GM18519 (cell line): ENCODE measurements at regions not wholly inside any gene's neighbourhood (a gene's known extent, or its start where the extent isn't known, plus 50 kb on each side); places are given as distances from the start of the nearest gene placed in this dataset.
"Not testable (repeated sequence)": the region's sequence is repeated elsewhere in the genome, so short reads cannot be mapped to it uniquely, and the experiment has no call there.

ENCODE experiments used
- ATAC-seq: cut with Tn5 transposase; IDR thresholded peaks from one replicate; pipeline ENCODE4 v1.9.1; 2021; ENCODE audit warnings: mild to moderate bottlenecking, moderate library complexity; ENCODE audit not compliant: unreplicated experiment, low FRiP score

- ATAC-seq, result no peak
These were observed 50.8 kb upstream of the SEL1L start for GRCh38 chr14:81584495-81584894.

DNA sequence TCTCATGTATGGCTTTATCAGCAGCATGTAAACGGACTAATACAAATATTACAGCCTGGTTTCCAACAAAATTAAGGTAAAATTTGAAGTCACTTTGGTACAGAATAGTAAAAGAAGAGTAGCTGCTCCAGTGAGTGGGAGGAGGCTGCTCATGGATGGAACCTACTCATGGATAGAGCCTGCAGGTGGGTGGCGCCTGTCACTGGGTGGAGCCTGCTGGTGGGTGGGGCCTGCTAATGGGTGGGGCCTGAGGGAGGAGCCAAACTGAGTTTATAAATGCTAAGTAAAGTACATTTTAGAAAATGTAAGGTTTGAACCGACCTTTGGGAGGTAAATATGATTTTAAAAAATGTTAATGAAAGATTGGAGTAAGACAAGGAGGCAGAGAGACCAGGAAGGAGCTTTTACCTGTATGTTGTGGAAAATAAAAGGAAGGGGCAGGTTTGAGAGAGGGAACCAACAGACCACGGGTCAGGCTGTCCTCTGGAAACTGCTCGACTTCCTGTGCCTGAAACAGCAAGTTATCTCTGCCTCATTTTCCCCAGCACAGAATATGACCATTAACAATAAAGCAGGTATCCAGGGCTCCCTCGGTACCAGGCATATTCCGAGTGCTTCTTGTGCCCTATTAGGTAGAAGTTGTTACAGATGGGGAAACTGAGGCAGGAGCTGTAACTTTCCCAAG, 55.9 kb upstream of the SEL1L start:
- ATAC-seq, result no peak

DNA sequence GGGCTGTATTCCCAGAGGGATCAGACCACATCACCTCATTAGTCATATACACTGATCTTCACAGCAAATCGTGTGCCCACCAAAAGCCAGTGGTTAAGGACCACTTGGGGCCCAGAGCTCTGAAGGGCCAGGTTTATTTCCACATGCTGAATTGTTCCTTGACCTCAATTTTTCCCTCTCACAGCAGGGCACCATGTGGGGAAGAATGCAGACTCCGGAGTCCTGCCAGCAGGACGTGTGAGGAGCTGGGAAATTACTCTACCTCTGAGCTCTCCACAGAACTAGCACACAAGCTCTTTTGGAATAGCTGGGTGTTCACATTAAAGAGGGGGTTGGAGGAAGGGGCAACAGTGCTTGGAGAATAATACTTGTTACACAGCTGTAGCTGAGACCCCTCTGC, 57.6 kb upstream of the SEL1L start:
- no peak for ATAC-seq

- no peak for ATAC-seq
These were observed 60.4 kb upstream of the SEL1L start for GRCh38 chr14:81594012-81594411.

GRCh38 chr14:81605660-81606059, 72.0 kb upstream of the SEL1L start:
- no peak for ATAC-seq

- no peak for ATAC-seq
These were observed 79.8 kb upstream of the SEL1L start for GRCh38 chr14:81613341-81614045.

DNA sequence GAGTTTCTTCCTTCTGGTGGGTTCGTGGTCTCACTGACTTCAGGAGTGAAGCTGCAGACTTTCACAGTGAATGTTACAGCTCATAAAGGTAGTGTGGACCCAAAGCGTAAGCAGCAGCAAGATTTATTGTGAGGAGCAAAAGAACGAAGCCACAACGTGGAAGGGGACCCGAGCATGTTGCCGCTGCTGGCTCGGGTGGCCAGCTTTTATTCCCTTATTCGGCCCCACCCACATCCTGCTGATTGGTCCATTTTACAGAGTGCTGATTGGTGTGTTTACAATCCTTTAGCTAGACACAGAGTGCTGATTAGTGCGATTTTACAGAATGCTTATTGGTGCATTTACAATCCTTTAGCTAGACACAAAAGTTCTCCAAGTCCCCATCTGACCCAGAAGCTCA, 80.6 kb upstream of the SEL1L start:
- ATAC-seq, result not testable (repeated sequence)

- ATAC-seq, result no peak
These were observed 85.0 kb upstream of the SEL1L start for GRCh38 chr14:81618695-81619094.

- no peak for ATAC-seq
These were observed 86.2 kb upstream of the SEL1L start for GRCh38 chr14:81619816-81620215.

GRCh38 chr14:81623771-81624396, 90.2 kb upstream of the SEL1L start:
- ATAC-seq, result not testable (repeated sequence)

GRCh38 chr14:81625343-81625742, 91.7 kb upstream of the SEL1L start:
- no peak for ATAC-seq

- ATAC-seq, result no peak
These were observed 98.5 kb upstream of the SEL1L start for GRCh38 chr14:81632157-81632556.

DNA sequence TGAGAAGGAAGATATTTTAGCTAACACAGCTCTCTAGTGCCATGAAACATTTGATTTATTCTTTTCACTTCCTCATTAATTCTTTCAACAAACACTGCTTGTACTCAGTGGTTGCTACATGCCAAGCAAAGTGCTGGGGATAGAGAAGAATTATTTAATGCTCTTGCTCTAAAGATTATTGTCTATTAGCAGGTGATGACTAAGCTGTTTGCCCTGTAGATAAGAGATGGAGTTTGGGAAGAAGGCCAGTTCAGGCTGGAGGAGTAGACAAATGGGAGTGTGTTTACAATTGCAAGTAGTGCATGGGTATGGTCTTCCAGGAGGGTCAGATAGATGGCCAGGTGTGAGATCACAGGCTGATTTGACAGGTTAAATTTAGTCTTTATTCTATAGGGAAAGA, 99.8 kb upstream of the SEL1L start:
- ATAC-seq, result no peak

DNA sequence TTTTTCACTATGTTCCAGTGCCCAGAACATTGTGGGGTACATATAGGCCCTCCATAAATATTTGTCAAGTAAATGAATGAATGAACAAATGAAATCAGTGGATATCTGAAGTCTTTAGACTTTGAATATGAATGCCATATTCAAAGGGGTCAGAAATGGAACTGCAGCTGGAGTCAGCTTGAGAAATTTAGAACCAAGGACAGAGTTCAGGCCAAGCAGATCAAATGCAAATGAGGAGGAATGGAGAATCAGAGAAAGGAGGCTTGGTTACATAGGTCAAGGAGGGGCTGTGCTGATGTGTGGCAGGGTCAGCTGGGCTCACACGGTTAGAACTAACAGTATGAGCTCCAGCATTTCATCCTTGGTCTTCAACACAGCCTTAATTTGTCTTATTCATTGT, 104.0 kb upstream of the SEL1L start:
- ATAC-seq, result no peak

DNA sequence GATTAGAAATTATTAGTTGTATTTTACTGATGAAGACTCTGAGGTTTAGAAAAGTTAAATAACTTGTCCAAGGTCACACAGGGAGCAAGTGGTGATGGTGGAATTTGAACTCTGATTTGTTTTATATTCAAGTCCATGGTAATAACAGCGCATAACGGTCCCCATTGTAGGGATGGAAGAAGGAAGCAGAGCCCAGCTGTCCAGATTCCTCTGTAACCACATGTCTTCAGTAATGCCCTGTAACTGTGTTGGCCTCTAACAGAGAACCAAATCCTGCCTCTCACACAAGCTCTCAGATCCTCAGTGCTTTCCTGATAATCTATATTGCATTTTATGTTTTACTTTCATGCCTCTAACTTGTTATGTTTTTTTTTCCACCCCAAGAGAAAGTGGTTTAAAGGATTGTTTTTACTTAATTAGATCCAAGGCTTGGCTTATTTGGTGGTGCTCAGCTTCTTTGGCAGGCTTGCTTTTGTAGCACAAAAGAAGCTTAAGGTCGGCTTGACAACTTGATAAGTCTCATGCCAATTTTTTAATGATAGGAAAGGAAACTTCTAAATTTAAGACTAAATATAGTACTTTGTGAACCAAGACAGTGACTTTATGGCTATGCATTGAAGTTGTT, 105.1 kb upstream of the SEL1L start:
- no peak for ATAC-seq

DNA sequence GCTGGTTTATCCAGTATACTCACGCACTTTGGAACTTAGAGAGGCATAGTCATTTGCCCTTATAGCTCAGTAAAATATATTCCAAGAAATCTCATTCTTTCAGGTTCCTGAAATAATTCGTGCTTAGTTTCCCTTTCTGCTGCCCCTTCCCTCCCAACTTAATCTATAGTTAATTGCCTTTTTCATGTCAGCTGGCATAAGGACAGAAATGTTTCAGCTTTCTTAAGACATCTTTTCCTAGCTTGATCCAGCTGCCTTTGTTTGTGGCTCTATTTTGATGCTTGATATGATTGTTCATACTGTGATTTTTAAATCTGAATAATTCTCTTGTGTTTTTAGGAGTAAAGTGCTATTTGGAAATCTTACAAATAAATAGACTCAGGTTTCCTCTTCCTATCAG, 120.0 kb upstream of the SEL1L start:
- no peak for ATAC-seq

GRCh38 chr14:81655423-81656314, 122.0 kb upstream of the SEL1L start:
- no peak for ATAC-seq

- no peak for ATAC-seq
These were observed 123.2 kb upstream of the SEL1L start for GRCh38 chr14:81656811-81657210.

DNA sequence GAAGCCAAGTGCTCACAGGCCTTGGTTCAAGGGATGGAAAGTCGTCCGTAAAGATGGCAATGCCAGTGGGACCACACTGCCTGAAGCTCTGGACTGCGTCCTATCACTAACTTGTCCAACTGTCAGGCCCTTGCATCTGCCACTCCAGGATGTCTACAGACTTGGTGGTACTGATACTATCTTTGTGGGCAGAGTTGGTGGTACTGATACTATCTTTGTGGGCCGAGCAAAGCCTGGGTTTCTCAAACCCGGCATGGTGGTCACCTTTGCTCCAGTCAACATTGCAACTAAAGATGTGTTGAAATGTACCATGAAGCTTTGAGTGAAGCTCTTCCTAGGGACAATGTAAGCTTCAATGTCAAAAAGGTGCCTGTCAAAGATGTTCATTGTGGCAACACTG, 128.4 kb upstream of the SEL1L start:
- no peak for ATAC-seq

DNA sequence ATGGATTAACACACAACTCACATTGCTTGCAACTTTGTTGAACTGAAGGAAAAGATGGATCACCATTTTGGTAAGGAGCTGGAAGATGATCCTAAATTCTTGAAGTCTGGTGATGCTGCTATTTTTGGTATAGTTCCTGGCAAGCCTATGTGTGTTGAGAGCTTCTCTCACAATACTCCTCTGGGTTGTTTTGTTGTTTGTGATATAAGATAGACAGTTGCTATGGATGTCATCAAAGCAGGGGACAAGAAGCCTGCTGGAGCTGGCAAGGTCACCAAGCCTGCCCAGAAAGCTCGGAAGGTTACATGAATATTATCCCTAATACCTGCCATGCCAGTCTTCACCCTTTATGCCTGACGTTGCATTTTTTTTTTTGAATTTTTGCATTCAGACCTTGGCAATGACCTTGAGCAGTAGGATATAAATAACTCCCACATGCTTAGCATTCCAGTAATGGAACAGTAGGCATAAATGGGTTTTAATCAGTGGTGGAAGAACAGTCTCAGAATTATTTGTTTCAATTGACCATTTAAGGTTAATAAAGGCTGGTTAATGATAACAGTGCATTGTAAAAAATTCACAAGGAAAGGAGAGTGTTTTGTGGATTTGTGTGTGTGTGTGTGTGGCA, 129.0 kb upstream of the SEL1L start:
- ATAC-seq, result no peak
